IMR-90 (cell line): ENCODE measurements at regions not wholly inside any gene's neighbourhood (a gene's known extent, or its start where the extent isn't known, plus 50 kb on each side); places are given as distances from the start of the nearest gene placed in this dataset.

Source experiments
- ATAC-seq: fragments of 200-7000 bp; cut with Tn5 transposase; 2 replicates; pipeline ENCODE4 v1.9.1; 2020; ENCODE audit warnings: low read depth, mild to moderate bottlenecking, moderate library complexity
- BruUV-seq: library from RNA; stranded (reverse); fragments of 400-500 nt; replicated peaks from 2 replicates; lab custom pipeline; 2021; lab: Mats Ljungman, UMichigan
- CTCF ChIA-PET: fragments of 300-600 bp; formaldehyde crosslinking; extraction: SDS; loops from one replicate; lab custom pipeline; 2021; ENCODE audit warnings: antibody characterized with exemption; lab: Yijun Ruan, JAX
- POLR2A ChIA-PET: fragments of 300-600 bp; sonication (Branson Sonifier 250); formaldehyde crosslinking; loops from one replicate; lab custom pipeline; 2022; ENCODE audit warnings: antibody characterized with exemption; ENCODE audit not compliant: unreplicated experiment; lab: Charles Lee
- DNase-seq: peaks from one replicate; pipeline ENCODE4 v3.0.0; 2013
- H2AFZ ChIP-seq: replicated peaks from 2 replicates; pipeline ENCODE3; 2013; ENCODE audit warnings: low read length, mild to moderate bottlenecking; ENCODE audit not compliant: poor library complexity
- H2AK5ac ChIP-seq: 2 replicates; pipeline ENCODE4 v1.6.1; 2013; ENCODE audit warnings: low read depth, low read length, inconsistent platforms
- H2AK9ac ChIP-seq: replicated peaks from 2 replicates; pipeline ENCODE3; 2013; ENCODE audit warnings: mild to moderate bottlenecking, low read depth, low read length, moderate library complexity; ENCODE audit not compliant: poor library complexity
- H2BK120ac ChIP-seq: 2 replicates; pipeline ENCODE4 v1.6.1; 2013; ENCODE audit warnings: low read depth, low read length, inconsistent platforms
- H2BK15ac ChIP-seq: 3 replicates; pipeline ENCODE4 v1.6.1; 2013; ENCODE audit warnings: low read depth, low read length, inconsistent platforms
- H2BK20ac ChIP-seq: 2 replicates; pipeline ENCODE4 v1.6.1; 2013; ENCODE audit warnings: low read depth, mild to moderate bottlenecking, inconsistent platforms, low read length, moderate library complexity
- H2BK5ac ChIP-seq: 2 replicates; pipeline ENCODE4 v1.6.1; 2013; ENCODE audit warnings: mild to moderate bottlenecking, low read depth, low read length, inconsistent platforms; ENCODE audit not compliant: poor library complexity, severe bottlenecking
- H3K14ac ChIP-seq: replicated peaks from 2 replicates; pipeline ENCODE4 v1.6.1; 2013; ENCODE audit warnings: low read depth, low read length, inconsistent platforms
- H3K18ac ChIP-seq: 2 replicates; pipeline ENCODE4 v1.6.1; 2013; ENCODE audit warnings: low read depth, low read length, control low read depth
- H3K23ac ChIP-seq: 2 replicates; pipeline ENCODE4 v1.6.1; 2013; ENCODE audit warnings: low read depth, low read length, inconsistent platforms
- H3K27ac ChIP-seq: 2 replicates; pipeline ENCODE4 v1.5.1; 2013; ENCODE audit warnings: mild to moderate bottlenecking, control low read depth, low read length; ENCODE audit not compliant: insufficient read depth
- H3K27me3 ChIP-seq: 2 replicates; pipeline ENCODE4 v1.6.1; 2013; ENCODE audit warnings: low read length; ENCODE audit not compliant: control insufficient read depth, insufficient read depth
- H3K36me3 ChIP-seq: 2 replicates; pipeline ENCODE4 v1.6.1; 2013; ENCODE audit warnings: low read length, mixed read lengths; ENCODE audit not compliant: control insufficient read depth, insufficient read depth
- H3K4ac ChIP-seq: 2 replicates; pipeline ENCODE4 v1.6.1; 2013; ENCODE audit warnings: low read depth, low read length, inconsistent platforms
- H3K4me1 ChIP-seq: 2 replicates; pipeline ENCODE4 v1.6.1; 2013; ENCODE audit warnings: low read length, mixed read lengths; ENCODE audit not compliant: control insufficient read depth, insufficient read depth
- H3K4me2 ChIP-seq: 2 replicates; pipeline ENCODE4 v1.6.1; 2013; ENCODE audit warnings: low read depth, mild to moderate bottlenecking, control low read depth, low read length, moderate library complexity
- H3K4me3 ChIP-seq: 2 replicates; pipeline ENCODE4 v1.5.1; 2013; ENCODE audit warnings: low read depth, mild to moderate bottlenecking, control low read depth, low read length, moderate library complexity; ENCODE audit not compliant: insufficient read depth
- H3K56ac ChIP-seq: 2 replicates; pipeline ENCODE4 v1.6.1; 2013; ENCODE audit warnings: low read length, inconsistent platforms; ENCODE audit not compliant: insufficient read depth; ENCODE audit errors: extremely low read depth
- H3K79me1 ChIP-seq, 2 experiments: 2 replicates each; pipeline ENCODE4 v1.6.1; 2013; ENCODE audit warnings: low read length in 2 of 2, inconsistent platforms in 1 of 2, low read depth in 1 of 2
- H3K9ac ChIP-seq: 2 replicates; pipeline ENCODE4 v1.6.1; 2013; ENCODE audit warnings: low read depth, low read length, control low read depth
- H3K9me1 ChIP-seq: 2 replicates; pipeline ENCODE4 v1.6.1; 2013; ENCODE audit warnings: low read length, inconsistent platforms; ENCODE audit not compliant: insufficient read depth
- H3K9me3 ChIP-seq: 2 replicates; pipeline ENCODE4 v1.6.1; 2013; ENCODE audit warnings: low read length; ENCODE audit not compliant: control insufficient read depth, insufficient read depth
- H4K20me1 ChIP-seq: 2 replicates; pipeline ENCODE4 v1.6.1; 2013; ENCODE audit warnings: low read length, inconsistent platforms; ENCODE audit not compliant: insufficient read depth
- H4K5ac ChIP-seq: 2 replicates; pipeline ENCODE4 v1.6.1; 2013; ENCODE audit warnings: mild to moderate bottlenecking, low read depth, low read length, control low read depth
- H4K8ac ChIP-seq, 2 experiments: 2 replicates each; pipeline ENCODE4 v1.6.1; 2013; ENCODE audit warnings: low read depth in 2 of 2, low read length in 2 of 2, control low read depth in 1 of 2, inconsistent platforms in 1 of 2
- H4K91ac ChIP-seq: 2 replicates; pipeline ENCODE4 v1.6.1; 2013; ENCODE audit warnings: low read depth, low read length, inconsistent platforms; ENCODE audit not compliant: insufficient read depth
- BHLHE40 ChIP-seq: fragments of 150-350 bp; IDR thresholded peaks from 2 replicates; pipeline ENCODE4 v1.6.1; 2016; ENCODE audit warnings: mild to moderate bottlenecking, low read depth, low read length
- CEBPB ChIP-seq: IDR thresholded peaks from 2 replicates; pipeline ENCODE4 v1.6.1; 2012; ENCODE audit warnings: low read depth, low read length, improper control_type of control experiment
- CHD1 ChIP-seq: IDR thresholded peaks from 2 replicates; pipeline ENCODE4 v1.6.1; 2012; ENCODE audit warnings: low read depth, low read length, improper control_type of control experiment
- CTCF ChIP-seq: conservative IDR thresholded peaks from 2 replicates; pipeline ENCODE4 v1.5.1; 2012; ENCODE audit warnings: mild to moderate bottlenecking, low read depth, low read length, improper control_type of control experiment
- ELK1 ChIP-seq: fragments of 150-350 bp; IDR thresholded peaks from 2 replicates; pipeline ENCODE4 v1.6.1; 2016; ENCODE audit warnings: low read depth, mild to moderate bottlenecking, low read length, moderate library complexity, borderline replicate concordance
- FOS ChIP-seq: fragments of 150-350 bp; IDR thresholded peaks from 2 replicates; pipeline ENCODE4 v1.6.1; 2016; ENCODE audit warnings: low read depth, low read length
- MAFK ChIP-seq: IDR thresholded peaks from 2 replicates; pipeline ENCODE4 v1.6.1; 2012; ENCODE audit warnings: low read depth, low read length, improper control_type of control experiment
- MAZ ChIP-seq: IDR thresholded peaks from 2 replicates; pipeline ENCODE4 v1.6.1; 2012; ENCODE audit warnings: low read depth, mild to moderate bottlenecking, low read length, improper control_type of control experiment, moderate library complexity, borderline replicate concordance
- NFE2L2 ChIP-seq: fragments of 150-350 bp; IDR thresholded peaks from 2 replicates; pipeline ENCODE4 v1.6.1; 2016; ENCODE audit warnings: low read depth, mild to moderate bottlenecking, low read length
- POLR2A ChIP-seq: IDR thresholded peaks from 2 replicates; pipeline ENCODE4 v1.6.1; 2012; ENCODE audit warnings: mild to moderate bottlenecking, low read depth, low read length
- RAD21 ChIP-seq: IDR thresholded peaks from 2 replicates; pipeline ENCODE4 v1.6.1; 2012; ENCODE audit warnings: low read length, improper control_type of control experiment
- RCOR1 ChIP-seq: IDR thresholded peaks from 2 replicates; pipeline ENCODE4 v1.6.1; 2012; ENCODE audit warnings: mild to moderate bottlenecking, low read length, improper control_type of control experiment; ENCODE audit not compliant: insufficient replicate concordance
- RFX5 ChIP-seq: IDR thresholded peaks from 2 replicates; pipeline ENCODE4 v1.8.0; 2012; ENCODE audit warnings: low read depth, mild to moderate bottlenecking, low read length, moderate library complexity
- SMC3 ChIP-seq: fragments of 150-350 bp; IDR thresholded peaks from 2 replicates; pipeline ENCODE4 v1.6.1; 2016; ENCODE audit warnings: low read depth, mild to moderate bottlenecking, antibody characterized with exemption, low read length, moderate library complexity
- USF2 ChIP-seq: fragments of 150-350 bp; IDR thresholded peaks from 2 replicates; pipeline ENCODE4 v1.6.1; 2017; ENCODE audit warnings: mild to moderate bottlenecking, antibody characterized with exemption, low read length, low read depth
- WGBS, 2 experiments: methylation state at CpG; one replicate each; pipeline versions ENCODE4 v1.1.5 to v1.1.7; 2013; ENCODE audit warnings: missing lambda C conversion rate in 2 of 2; ENCODE audit not compliant: insufficient read length in 1 of 2; ENCODE audit errors: extremely low coverage in 2 of 2; 5-methylcytosine and 5-hydroxymethylcytosine counted together
- dilution Hi-C: fragments of 300-500 bp; cut with HindIII; formaldehyde crosslinking; loops from one replicate; pipeline ENCODE4 v1.14.3; 2018; ENCODE audit warnings: low sequenced_read_pairs; ENCODE audit not compliant: unreplicated experiment
- in situ Hi-C: fragments of 300-500 bp; cut with MboI; formaldehyde crosslinking; loops from 3 replicates; pipeline ENCODE4 v1.14.3; 2019; ENCODE audit warnings: low sequenced_read_pairs, inconsistent platforms, mixed read lengths
- intact Hi-C: fragments of 100-400 bp; cut with micrococcal nuclease; formaldehyde crosslinking; loops from 2 replicates; pipeline ENCODE4 v1.10.0; 2022

GRCh38 chr2:128799284-128799552 lies 480.6 kb upstream of the HS6ST1 start:
- Histone ChIP-seq H4K91ac (no peak overlapping the region), H2AFZ (no peak overlapping the region), H4K5ac (no peak overlapping the region), H2AK9ac (no peak overlapping the region), H2AK5ac (no peak overlapping the region), H3K56ac (no peak overlapping the region), H3K18ac (no peak overlapping the region), H2BK120ac (no peak overlapping the region), H3K4me1 (no peaks in the 10 kb centered on the region), H3K79me1 (no peaks in the 10 kb centered on the region), H2BK20ac (no peak overlapping the region), H3K23ac (no peak overlapping the region), H2BK5ac (no peak overlapping the region), H4K8ac (no peak overlapping the region), H3K4ac (no peak overlapping the region), H4K20me1 (no peaks in the 10 kb centered on the region), H3K9me1 (no peaks in the 10 kb centered on the region), H3K9ac (no peak overlapping the region), H3K36me3 (no peaks in the 10 kb centered on the region), H3K4me2 (no peak overlapping the region), H3K27me3 (no peaks in the 10 kb centered on the region; the same call in 1 of the 2 replicates), H3K27ac (no peak overlapping the region), H3K9me3 (no peaks in the 10 kb centered on the region), H3K4me3 (no peak overlapping the region), H3K14ac (no peak overlapping the region), H2BK15ac (no peak overlapping the region)
- no peak for TF ChIP-seq RFX5
- no peak for TF ChIP-seq MAFK
- no peak for TF ChIP-seq POLR2A
- TF ChIP-seq ELK1, result no peak
- no peak for TF ChIP-seq RAD21
- no peak for TF ChIP-seq CTCF
- TF ChIP-seq BHLHE40, result no peak
- no peak for TF ChIP-seq MAZ
- TF ChIP-seq USF2, result no peak
- TF ChIP-seq FOS, result no peak
- TF ChIP-seq CHD1, result no peak
- TF ChIP-seq NFE2L2, result no peak
- no peak for TF ChIP-seq CEBPB
- no peak for TF ChIP-seq SMC3
- no peak for TF ChIP-seq RCOR1
- intact Hi-C loops (no loop called here), in situ Hi-C loops (no loop called here), dilution Hi-C loops (no loop called here)
- DNase-seq (no peak), ATAC-seq (no peak)
- CTCF ChIA-PET, result no interaction called here
- POLR2A ChIA-PET, result no interaction called here
- no TSS peak for BruUV-seq
- 20% methylated on average over 1 of the region's 1 CpG; no CpG with 5 or more reads in 1 of the 2 experiments for WGBS, 2 experiments
